ENCODE measurements at regions not wholly inside any gene's neighbourhood (a gene's known extent, or its start where the extent isn't known, plus 50 kb on each side); places are given as distances from the start of the nearest gene placed in this dataset.
"Not testable (repeated sequence)": the region's sequence is repeated elsewhere in the genome, so short reads cannot be mapped to it uniquely, and the experiment has no call there.

DNA sequence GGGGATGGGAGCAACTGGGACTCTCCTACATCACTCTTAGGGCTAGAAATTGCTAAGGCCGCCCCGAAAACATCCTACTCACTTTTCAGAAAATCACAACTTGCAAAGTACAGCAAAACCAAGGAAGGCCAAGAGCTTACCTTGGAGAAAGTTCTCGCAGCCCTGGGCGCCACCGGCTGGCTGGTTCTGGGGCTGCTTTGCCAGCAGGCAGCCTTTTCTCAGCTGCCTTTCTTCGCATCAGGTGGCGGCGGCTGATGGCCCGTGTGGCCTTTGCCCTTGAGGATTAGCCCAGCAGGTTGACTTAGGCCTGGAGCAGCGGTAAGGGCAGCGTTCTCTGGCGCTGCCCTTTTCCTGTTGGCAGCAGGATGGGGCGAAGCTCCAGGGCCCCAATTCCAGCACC lies 77.3 kb upstream of the THOC3 start:
- not testable (repeated sequence) for H2AFZ ChIP-seq (ENCODE audit: low read depth, low read length); H3K27ac ChIP-seq (ENCODE audit: low read length); H3K4me2 ChIP-seq (ENCODE audit: low read length); H3K9ac ChIP-seq (ENCODE audit: low read length); H3K4me1 ChIP-seq (ENCODE audit: low read length); H3K79me2 ChIP-seq (ENCODE audit: low read length); H3K4me3 ChIP-seq (ENCODE audit: low read length); H3K9me3 ChIP-seq (ENCODE audit: insufficient read depth, low read length); H3K27me3 ChIP-seq (ENCODE audit: low read depth, low read length); H3K36me3 ChIP-seq (replicated peaks; ENCODE audit: low read depth, low read length); H4K20me1 ChIP-seq (ENCODE audit: insufficient read depth, low read length)

DNA sequence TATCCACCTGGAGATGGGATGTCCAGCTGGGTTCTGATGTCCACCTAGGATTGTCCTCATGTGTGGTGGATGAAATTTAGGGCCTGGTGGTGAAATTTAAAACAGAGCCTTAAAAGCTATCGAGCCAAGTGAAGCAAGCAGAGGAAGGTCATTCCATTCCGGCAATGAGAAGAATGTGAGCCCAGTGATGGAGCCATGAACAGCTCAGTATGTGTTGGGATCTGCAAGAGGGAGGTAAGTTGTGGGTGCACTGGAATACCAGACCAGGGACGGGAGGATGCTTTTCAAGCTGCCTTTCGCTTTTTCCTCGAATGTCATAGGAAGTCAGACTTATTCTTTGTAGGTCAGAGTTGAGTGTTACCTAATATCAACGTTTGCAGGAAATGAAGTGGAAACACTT lies 80.6 kb upstream of the THOC3 start:
- not testable (repeated sequence) for H3K4me2 ChIP-seq (ENCODE audit: low read length); H4K20me1 ChIP-seq (ENCODE audit: insufficient read depth, low read length); H2AFZ ChIP-seq (ENCODE audit: low read depth, low read length); H3K36me3 ChIP-seq (replicated peaks; ENCODE audit: low read depth, low read length); H3K79me2 ChIP-seq (ENCODE audit: low read length); H3K27ac ChIP-seq (ENCODE audit: low read length); H3K9me3 ChIP-seq (ENCODE audit: insufficient read depth, low read length); H3K27me3 ChIP-seq (ENCODE audit: low read depth, low read length); H3K4me3 ChIP-seq (ENCODE audit: low read length); H3K4me1 ChIP-seq (ENCODE audit: low read length); H3K9ac ChIP-seq (ENCODE audit: low read length)

DNA sequence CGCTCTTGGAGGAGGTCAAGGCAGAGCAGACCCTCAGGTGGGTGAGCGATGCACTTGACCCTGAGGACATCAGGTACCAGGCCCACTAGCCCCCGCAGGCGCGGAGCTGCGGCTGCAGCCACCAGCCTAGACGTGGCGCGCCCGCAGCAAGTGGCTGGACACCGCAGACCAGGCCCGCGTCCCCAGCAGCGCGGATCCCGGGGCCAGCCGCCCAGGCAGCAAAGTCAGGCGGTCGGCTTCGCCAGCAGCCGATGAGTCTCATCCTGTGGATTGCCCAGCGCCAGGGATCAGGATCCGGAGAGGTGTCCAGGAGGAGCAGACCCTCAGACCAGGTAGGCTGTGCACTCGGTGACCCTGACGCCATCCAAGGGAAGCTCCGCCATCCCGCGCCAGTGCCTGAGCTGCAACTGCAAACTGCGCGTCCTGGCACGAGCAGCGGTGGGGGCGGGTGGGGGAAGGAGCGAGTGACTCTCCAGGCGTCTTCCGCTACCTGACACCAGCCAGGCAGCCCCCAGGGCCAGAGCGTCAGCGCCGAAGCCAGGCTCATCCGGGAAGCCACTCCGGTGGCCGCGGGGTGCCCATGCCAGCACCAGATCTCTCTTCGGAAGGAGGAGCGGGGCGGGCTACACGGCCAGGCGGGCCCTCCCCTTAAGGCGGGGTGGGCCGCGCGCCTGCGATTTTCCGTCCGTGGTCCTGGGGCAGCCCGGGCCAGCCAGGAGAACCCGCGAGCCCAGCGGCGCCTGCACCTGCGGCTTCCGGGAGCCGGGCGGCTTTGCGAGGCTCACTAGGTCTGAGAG lies 92.6 kb upstream of the THOC3 start:
- not testable (repeated sequence) for H3K9ac ChIP-seq (ENCODE audit: low read length); H3K27ac ChIP-seq (ENCODE audit: low read length); H3K79me2 ChIP-seq (ENCODE audit: low read length); H3K27me3 ChIP-seq (ENCODE audit: low read depth, low read length); H3K9me3 ChIP-seq (ENCODE audit: insufficient read depth, low read length); H3K4me3 ChIP-seq (ENCODE audit: low read length); H3K4me2 ChIP-seq (ENCODE audit: low read length); H4K20me1 ChIP-seq (ENCODE audit: insufficient read depth, low read length); H3K36me3 ChIP-seq (replicated peaks; ENCODE audit: low read depth, low read length); H2AFZ ChIP-seq (ENCODE audit: low read depth, low read length); H3K4me1 ChIP-seq (ENCODE audit: low read length)

DNA sequence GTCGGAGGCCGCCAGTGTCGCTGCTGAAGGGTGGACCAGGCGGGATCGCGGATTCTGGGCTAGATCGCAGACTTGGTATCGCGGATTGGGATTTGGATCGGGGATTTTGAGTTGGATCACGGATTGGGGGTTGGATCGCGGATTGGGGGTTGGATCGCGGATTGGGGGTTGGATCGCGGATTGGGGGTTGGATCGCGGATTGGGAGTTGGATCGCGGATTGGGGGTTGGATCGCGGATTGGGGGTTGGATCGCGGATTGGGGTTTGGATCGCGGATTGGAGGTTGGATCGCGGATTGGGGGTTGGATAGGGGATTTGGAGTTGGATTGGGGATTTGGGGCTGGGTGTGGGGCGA lies 93.1 kb upstream of the THOC3 start:
- H3K4me1 ChIP-seq (ENCODE audit: low read length): not testable (repeated sequence)

DNA sequence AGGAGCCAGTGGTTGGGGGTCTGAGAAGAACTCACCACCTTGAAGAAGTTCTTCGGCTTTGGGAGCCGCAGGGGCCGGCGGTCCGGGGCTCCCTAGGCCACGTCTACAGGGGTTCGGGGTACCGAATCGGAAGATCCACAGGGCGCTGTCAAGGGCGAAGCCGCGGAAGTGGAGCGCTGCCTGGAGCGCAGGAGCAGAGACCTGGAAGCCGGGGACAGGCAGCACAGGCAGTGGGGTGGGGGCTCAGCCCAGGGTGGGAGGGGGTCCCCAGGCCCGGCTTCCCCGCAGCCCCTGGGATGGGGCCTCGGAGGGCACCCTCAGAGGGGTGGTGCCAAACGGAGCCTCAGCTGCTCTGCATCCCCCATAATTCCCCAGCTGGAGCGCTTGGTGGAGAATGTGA lies 93.5 kb upstream of the THOC3 start:
- H3K27me3 ChIP-seq (ENCODE audit: low read depth, low read length): not testable (repeated sequence)

More for the DNA sequence above, 93.1 kb upstream of the THOC3 start:
- H3K4me3 ChIP-seq (ENCODE audit: low read length); H3K4me2 ChIP-seq (ENCODE audit: low read length); H3K9ac ChIP-seq (ENCODE audit: low read length); H3K9me3 ChIP-seq (ENCODE audit: insufficient read depth, low read length); H3K27ac ChIP-seq (ENCODE audit: low read length); H3K36me3 ChIP-seq (replicated peaks; ENCODE audit: low read depth, low read length); H3K27me3 ChIP-seq (ENCODE audit: low read depth, low read length); H3K79me2 ChIP-seq (ENCODE audit: low read length); H2AFZ ChIP-seq (ENCODE audit: low read depth, low read length); H4K20me1 ChIP-seq (ENCODE audit: insufficient read depth, low read length): not testable (repeated sequence)

DNA sequence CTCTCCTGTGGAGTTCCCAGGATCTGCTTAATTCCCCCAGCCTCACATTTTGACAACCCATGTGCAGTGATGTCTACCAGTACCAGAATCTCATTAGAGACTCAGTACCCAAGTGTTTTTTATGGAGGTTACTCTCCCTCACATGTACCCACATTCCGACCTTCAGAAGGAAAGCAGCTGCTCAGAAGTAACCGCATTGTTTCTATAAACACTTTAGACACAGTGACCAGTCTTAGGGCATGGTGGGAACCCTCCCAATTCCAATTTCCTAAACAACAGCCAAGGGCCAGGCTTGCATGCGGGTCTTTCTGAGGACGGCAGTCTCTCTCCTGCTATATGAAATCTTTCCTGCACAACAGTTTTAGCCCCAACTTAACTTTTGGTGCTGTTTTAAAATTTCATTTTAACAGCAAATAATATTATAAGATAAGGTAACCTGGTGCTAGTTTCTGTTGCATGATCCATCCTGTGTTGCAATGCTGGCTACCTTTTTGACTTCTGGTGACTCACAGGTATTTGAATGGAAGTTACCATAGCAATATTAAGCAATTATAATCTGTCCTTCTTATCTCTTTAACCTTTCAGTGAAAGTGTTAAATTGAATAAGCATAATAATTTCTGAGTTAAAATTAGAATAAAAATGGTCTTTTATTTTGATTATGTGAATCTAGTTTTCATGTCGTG lies 98.3 kb upstream of the THOC3 start:
- not testable (repeated sequence) for H3K27me3 ChIP-seq (ENCODE audit: low read depth, low read length); H3K4me1 ChIP-seq (ENCODE audit: low read length); H3K9me3 ChIP-seq (ENCODE audit: insufficient read depth, low read length); H3K4me3 ChIP-seq (ENCODE audit: low read length); H3K79me2 ChIP-seq (ENCODE audit: low read length); H3K9ac ChIP-seq (ENCODE audit: low read length); H3K36me3 ChIP-seq (replicated peaks; ENCODE audit: low read depth, low read length); H3K4me2 ChIP-seq (ENCODE audit: low read length); H2AFZ ChIP-seq (ENCODE audit: low read depth, low read length); H3K27ac ChIP-seq (ENCODE audit: low read length); H4K20me1 ChIP-seq (ENCODE audit: insufficient read depth, low read length)

More for the DNA sequence above, 93.5 kb upstream of the THOC3 start:
- H3K9me3 ChIP-seq (ENCODE audit: insufficient read depth, low read length); H3K79me2 ChIP-seq (ENCODE audit: low read length); H4K20me1 ChIP-seq (ENCODE audit: insufficient read depth, low read length); H3K9ac ChIP-seq (ENCODE audit: low read length); H3K4me3 ChIP-seq (ENCODE audit: low read length); H2AFZ ChIP-seq (ENCODE audit: low read depth, low read length); H3K36me3 ChIP-seq (replicated peaks; ENCODE audit: low read depth, low read length); H3K27ac ChIP-seq (ENCODE audit: low read length); H3K4me1 ChIP-seq (ENCODE audit: low read length); H3K4me2 ChIP-seq (ENCODE audit: low read length): not testable (repeated sequence)

DNA sequence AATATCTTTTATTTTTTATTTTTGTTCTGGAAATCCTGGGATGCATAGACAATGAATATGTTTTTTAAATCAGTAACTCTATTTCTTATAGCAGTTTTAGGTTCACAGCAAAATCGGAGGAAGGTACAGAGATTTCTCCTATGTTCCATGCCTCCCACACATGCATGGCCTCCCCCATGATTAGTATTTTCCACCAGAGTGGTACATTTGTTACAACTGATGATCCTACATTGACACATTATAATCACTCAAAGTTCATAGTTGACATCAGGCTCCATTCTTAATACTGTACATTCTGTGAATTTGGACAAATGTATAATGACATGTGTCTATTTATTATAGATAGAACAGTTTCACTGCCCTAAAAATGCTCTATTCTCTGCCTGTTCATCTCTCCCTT lies 99.0 kb upstream of the THOC3 start:
- H3K36me3 ChIP-seq (replicated peaks; ENCODE audit: low read depth, low read length); H3K27me3 ChIP-seq (ENCODE audit: low read depth, low read length); H3K4me1 ChIP-seq (ENCODE audit: low read length); H3K4me3 ChIP-seq (ENCODE audit: low read length); H4K20me1 ChIP-seq (ENCODE audit: insufficient read depth, low read length); H3K4me2 ChIP-seq (ENCODE audit: low read length); H3K9ac ChIP-seq (ENCODE audit: low read length); H3K79me2 ChIP-seq (ENCODE audit: low read length); H2AFZ ChIP-seq (ENCODE audit: low read depth, low read length); H3K9me3 ChIP-seq (ENCODE audit: insufficient read depth, low read length); H3K27ac ChIP-seq (ENCODE audit: low read length): not testable (repeated sequence)

DNA sequence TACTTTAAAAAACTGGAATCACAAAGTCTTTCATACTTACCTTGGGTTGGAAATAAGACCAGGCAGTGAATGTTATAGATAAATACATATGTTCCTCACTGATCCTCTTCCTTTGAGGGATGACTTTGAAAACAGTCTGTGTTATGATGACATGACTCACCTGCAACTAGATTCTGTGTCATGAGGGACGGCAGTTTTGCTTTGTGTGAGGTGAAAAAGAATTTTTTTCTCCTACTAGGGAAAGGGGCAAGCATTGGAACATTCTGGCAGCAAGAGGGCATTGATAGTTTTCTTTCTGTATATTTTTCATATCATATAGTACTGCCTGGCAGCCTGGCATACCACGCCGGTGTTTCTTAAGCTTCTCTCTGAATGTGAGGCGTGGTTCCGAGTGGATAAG lies 99.8 kb upstream of the THOC3 start:
- not testable (repeated sequence) for H3K79me2 ChIP-seq (ENCODE audit: low read length); H3K9me3 ChIP-seq (ENCODE audit: insufficient read depth, low read length); H3K4me1 ChIP-seq (ENCODE audit: low read length); H3K4me3 ChIP-seq (ENCODE audit: low read length); H3K27ac ChIP-seq (ENCODE audit: low read length); H3K9ac ChIP-seq (ENCODE audit: low read length); H3K36me3 ChIP-seq (replicated peaks; ENCODE audit: low read depth, low read length); H2AFZ ChIP-seq (ENCODE audit: low read depth, low read length); H3K27me3 ChIP-seq (ENCODE audit: low read depth, low read length); H4K20me1 ChIP-seq (ENCODE audit: insufficient read depth, low read length); H3K4me2 ChIP-seq (ENCODE audit: low read length)

DNA sequence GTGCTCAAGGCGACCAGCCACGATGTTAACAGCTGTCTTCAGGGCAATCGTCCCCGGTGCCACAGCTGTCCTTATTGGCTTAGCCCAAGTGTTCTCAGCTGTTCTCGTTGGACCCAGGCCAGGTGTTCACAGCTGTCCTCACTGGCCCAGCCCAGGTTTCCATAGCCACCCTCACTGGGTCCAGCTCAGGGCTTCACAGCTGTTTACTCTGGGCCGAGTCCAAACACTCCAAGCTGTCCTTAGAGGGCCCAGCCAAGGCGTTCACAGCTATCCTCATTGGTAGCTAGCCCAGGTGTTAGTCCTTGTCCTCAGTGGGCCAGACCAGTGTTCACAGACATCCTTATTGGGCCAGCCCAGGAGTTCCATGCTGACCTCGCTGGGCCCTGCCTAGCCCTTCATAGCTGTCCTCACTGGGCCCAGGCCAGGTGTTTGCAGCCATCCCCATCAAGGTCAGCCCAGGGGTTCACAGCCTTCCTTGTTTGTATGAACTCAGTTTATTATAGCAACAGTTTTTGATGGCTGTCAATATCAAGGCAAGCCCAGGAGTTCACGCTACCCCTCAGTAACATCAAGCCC lies 106.0 kb upstream of the THOC3 start:
- not testable (repeated sequence) for H3K4me2 ChIP-seq (ENCODE audit: low read length); H3K27ac ChIP-seq (ENCODE audit: low read length); H3K4me3 ChIP-seq (ENCODE audit: low read length); H4K20me1 ChIP-seq (ENCODE audit: insufficient read depth, low read length); H3K9me3 ChIP-seq (ENCODE audit: insufficient read depth, low read length); H3K9ac ChIP-seq (ENCODE audit: low read length); H3K27me3 ChIP-seq (ENCODE audit: low read depth, low read length); H3K36me3 ChIP-seq (replicated peaks; ENCODE audit: low read depth, low read length); H3K79me2 ChIP-seq (ENCODE audit: low read length); H2AFZ ChIP-seq (ENCODE audit: low read depth, low read length); H3K4me1 ChIP-seq (ENCODE audit: low read length)

Measured in OCI-LY3 (cell line).